SH-SY5Y (cell line): ENCODE measurements at regions not wholly inside any gene's neighbourhood (a gene's known extent, or its start where the extent isn't known, plus 50 kb on each side); places are given as distances from the start of the nearest gene placed in this dataset.

Experiments
- GATA2 ChIP-seq: IDR thresholded peaks from 2 replicates; pipeline ENCODE4 v1.6.1; 2011; ENCODE audit warnings: mild to moderate bottlenecking, low read depth, low read length
- GATA3 ChIP-seq: IDR thresholded peaks from 2 replicates; pipeline ENCODE4 v1.6.1; 2011; ENCODE audit warnings: low read depth, mild to moderate bottlenecking, low read length, moderate library complexity

DNA sequence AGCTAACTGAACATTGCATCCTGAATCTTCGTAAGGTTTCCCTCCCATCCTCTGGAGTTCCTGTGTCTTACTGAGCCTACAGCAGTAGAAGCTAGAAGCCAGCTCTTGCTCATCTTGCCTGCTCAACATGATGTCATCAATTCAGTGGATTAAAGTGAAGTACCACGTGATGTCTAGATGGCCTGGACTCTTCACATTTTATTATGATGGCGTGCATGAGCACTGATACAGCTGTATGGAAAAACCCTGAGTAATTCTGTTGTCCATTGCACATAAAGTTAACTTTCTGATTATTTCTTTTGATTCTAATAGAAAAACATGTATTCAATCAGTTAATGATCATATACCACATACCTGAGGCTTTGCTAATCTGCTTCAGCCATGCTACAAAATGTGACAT, 2387.7 kb upstream of the TENM3 start:
- TF ChIP-seq GATA3 (no peak), GATA2 (no peak)
